Muscle of arm (tissue), 1 donor: ENCODE measurements at regions not wholly inside any gene's neighbourhood (a gene's known extent, or its start where the extent isn't known, plus 50 kb on each side); places are given as distances from the start of the nearest gene placed in this dataset.
A peak's percentile ranks its signal among the peaks of the same experiment; 100 is the strongest.
"Not testable (repeated sequence)": the region's sequence is repeated elsewhere in the genome, so short reads cannot be mapped to it uniquely, and the experiment has no call there.

Experiments used
- DNase-seq: peaks from one replicate; pipeline ENCODE4 v3.0.0-alpha.2; 2013

- no peak for DNase-seq
Measured at GRCh38 chr18:43719267-43719795, 442.0 kb upstream of the SYT4 start.

GRCh38 chr18:43720041-43720440 is 442.8 kb upstream of the SYT4 start:
- no peak for DNase-seq

GRCh38 chr18:43735570-43735969 is 458.3 kb upstream of the SYT4 start:
- no peak for DNase-seq

- no peak for DNase-seq
Measured at GRCh38 chr18:43744960-43745745, 467.9 kb upstream of the SYT4 start.

GRCh38 chr18:43751203-43751602 is 473.9 kb upstream of the SYT4 start:
- DNase-seq, result no peak

GRCh38 chr18:43751835-43752234 is 474.5 kb upstream of the SYT4 start:
- DNase-seq, result no peak

GRCh38 chr18:43757273-43757672 is 480.0 kb upstream of the SYT4 start:
- DNase-seq, result no peak

- DNase-seq, result no peak
Measured at GRCh38 chr18:43758734-43759133, 481.4 kb upstream of the SYT4 start.

GRCh38 chr18:43760010-43760409 is 482.7 kb upstream of the SYT4 start:
- no peak for DNase-seq

- DNase-seq, result peak; percentile 61
Measured at GRCh38 chr18:43772907-43773306, 495.6 kb upstream of the SYT4 start.

GRCh38 chr18:43774497-43774896 is 497.2 kb upstream of the SYT4 start:
- DNase-seq, result no peak

- DNase-seq, result no peak
Measured at GRCh38 chr18:43775591-43775990, 498.3 kb upstream of the SYT4 start.

- no peak for DNase-seq
Measured at GRCh38 chr18:43776997-43777396, 499.7 kb upstream of the SYT4 start.

GRCh38 chr18:43777636-43778304 is 500.5 kb upstream of the SYT4 start:
- peak; percentile 81 for DNase-seq

GRCh38 chr18:43780782-43781340 is 503.6 kb upstream of the SYT4 start:
- no peak for DNase-seq

- no peak for DNase-seq
Measured at GRCh38 chr18:43785158-43785557, 507.9 kb upstream of the SYT4 start.

GRCh38 chr18:43786893-43787292 is 509.6 kb upstream of the SYT4 start:
- DNase-seq, result no peak

- DNase-seq, result not testable (repeated sequence)
Measured at GRCh38 chr18:43787721-43788120, 510.4 kb upstream of the SYT4 start.

GRCh38 chr18:43789234-43790000 is 512.1 kb upstream of the SYT4 start:
- DNase-seq, result peak; percentile 61

GRCh38 chr18:43793910-43794309 is 516.6 kb upstream of the SYT4 start:
- DNase-seq, result no peak

- DNase-seq, result no peak
Measured at GRCh38 chr18:43794363-43794762, 517.1 kb upstream of the SYT4 start.

- DNase-seq, result no peak
Measured at GRCh38 chr18:43797347-43797746, 520.1 kb upstream of the SYT4 start.
